ENCODE measurements at regions not wholly inside any gene's neighbourhood (a gene's known extent, or its start where the extent isn't known, plus 50 kb on each side); places are given as distances from the start of the nearest gene placed in this dataset.

DNA sequence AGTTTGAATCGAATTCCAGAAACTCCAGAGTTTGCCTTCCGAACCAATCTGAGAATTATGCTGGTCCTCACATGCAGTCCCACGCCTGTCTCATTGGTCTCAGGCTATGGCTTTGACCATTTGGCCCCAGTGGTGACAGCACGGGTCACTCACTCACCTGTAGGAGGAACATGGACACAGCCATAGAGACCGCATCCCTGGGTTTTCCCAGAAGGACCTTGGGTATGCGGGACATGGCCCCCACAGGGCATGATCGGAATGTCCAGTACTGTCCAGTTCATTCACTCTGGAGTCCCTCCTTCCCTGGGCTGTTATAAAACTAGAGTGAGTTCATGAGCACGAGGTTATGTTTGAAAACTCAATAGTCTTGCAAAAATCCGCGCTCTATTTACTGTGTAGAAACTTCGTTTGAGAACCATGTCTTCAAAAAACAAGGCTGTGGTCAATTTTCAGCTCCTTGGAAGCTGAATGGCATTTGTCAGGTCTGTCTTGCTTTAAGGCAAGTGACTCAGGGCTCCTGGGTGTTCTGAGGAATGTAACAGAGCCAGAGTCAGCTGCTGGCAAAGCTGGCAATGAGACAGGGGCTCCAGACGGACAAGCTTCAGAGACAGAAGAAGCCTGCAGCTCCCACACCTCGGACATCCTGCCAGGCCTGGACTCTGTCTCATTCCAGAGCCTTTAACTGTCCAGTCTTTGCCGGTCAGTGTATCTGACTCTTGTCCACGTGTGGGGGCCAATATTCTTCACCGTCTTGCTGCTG lies 86.7 kb upstream of the TMEM18 start:
- TF ChIP-seq, protein P1, sequence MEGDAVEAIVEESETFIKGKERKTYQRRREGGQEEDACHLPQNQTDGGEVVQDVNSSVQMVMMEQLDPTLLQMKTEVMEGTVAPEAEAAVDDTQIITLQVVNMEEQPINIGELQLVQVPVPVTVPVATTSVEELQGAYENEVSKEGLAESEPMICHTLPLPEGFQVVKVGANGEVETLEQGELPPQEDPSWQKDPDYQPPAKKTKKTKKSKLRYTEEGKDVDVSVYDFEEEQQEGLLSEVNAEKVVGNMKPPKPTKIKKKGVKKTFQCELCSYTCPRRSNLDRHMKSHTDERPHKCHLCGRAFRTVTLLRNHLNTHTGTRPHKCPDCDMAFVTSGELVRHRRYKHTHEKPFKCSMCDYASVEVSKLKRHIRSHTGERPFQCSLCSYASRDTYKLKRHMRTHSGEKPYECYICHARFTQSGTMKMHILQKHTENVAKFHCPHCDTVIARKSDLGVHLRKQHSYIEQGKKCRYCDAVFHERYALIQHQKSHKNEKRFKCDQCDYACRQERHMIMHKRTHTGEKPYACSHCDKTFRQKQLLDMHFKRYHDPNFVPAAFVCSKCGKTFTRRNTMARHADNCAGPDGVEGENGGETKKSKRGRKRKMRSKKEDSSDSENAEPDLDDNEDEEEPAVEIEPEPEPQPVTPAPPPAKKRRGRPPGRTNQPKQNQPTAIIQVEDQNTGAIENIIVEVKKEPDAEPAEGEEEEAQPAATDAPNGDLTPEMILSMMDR (IDR thresholded peaks at IDR 0.05): no peak
- no peak for TF ChIP-seq POLR2A (IDR thresholded peaks at IDR 0.05)

Measured in prostate gland (tissue), 2 donors.